T follicular helper cell (primary cell): ENCODE measurements at regions not wholly inside any gene's neighbourhood (a gene's known extent, or its start where the extent isn't known, plus 50 kb on each side); places are given as distances from the start of the nearest gene placed in this dataset.

Experiments used
- DNase-seq: peaks from one replicate; pipeline ENCODE4 v3.0.0-alpha.2; 2020; ENCODE audit warnings: low read depth

DNA sequence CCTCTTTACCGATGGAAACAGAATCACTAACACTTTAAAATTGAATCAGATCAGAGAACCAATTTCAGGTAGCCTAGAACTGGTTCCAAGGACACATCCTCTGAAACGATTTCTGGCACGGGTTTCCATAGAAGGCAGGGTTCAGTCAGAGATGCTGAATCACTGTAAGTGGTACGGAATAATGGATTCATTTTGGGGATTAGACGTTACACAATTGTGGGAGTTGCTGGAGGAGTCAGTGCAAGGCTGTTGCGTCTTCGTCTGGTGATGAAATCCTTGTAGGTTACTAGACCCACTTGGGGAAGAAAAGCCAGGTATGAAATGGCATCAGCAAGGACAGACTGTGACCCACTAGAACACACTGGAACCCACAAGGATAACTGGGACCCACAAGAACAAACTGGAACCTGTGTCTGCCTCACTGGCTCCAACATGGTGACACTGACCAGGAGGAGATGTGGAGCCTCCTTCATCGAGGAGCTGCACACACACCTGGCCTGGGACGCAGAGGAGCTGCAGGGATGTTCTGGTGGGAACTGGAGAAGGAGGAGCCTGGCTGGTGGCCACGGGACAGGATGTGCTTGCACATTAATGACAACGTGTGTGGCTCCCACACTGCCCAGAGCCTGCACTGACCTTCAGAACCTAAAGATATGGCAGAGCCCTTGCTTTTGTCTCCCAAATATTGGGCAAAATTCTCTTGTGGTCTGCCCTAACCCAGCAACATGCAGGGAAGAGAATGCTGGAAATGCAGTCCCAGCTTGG lies 105.1 kb downstream of the TRAPPC11 start:
- no peak for DNase-seq

- DNase-seq, result no peak
These were observed 106.3 kb downstream of the TRAPPC11 start for GRCh38 chr4:183765251-183765911.

DNA sequence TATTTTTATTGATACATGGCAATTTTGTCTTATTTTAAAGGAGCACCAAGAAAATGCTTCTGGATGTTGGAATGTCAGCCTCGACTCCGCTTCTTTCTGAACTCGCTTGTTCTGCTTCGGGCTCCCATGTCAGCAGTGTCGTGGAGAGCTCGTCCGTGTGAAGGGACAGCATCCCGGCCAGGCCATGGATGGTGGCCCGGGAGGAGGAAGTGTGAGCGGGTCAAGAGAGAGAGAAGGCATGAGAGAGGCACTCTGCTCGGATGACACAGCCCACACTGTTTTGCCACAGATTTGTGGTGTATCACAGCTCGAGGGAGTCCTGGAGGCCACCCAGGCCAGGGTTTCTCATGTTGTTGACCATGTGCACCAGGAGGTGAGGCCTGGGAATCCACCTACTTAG lies 107.0 kb downstream of the TRAPPC11 start:
- DNase-seq, result no peak

DNA sequence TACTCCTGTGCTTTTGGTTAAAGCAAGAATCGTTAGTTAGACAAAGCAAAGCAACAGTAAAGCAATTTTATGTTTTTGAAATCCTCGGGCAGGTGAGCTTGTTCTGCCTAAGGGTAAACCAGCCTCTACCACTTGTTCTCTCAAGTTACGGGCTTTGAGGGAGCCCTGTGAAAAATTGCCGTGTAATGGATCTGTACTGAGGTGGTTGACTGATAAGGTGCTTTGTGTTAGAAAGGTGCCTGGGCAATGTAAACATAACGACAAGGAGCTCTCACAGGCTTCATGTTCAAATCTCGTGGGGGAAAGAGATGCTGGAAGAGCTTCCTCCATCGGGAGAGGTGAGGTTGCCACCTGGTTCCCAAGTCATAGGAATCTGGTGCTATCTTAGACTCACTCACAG lies 111.8 kb downstream of the TRAPPC11 start:
- no peak for DNase-seq

DNA sequence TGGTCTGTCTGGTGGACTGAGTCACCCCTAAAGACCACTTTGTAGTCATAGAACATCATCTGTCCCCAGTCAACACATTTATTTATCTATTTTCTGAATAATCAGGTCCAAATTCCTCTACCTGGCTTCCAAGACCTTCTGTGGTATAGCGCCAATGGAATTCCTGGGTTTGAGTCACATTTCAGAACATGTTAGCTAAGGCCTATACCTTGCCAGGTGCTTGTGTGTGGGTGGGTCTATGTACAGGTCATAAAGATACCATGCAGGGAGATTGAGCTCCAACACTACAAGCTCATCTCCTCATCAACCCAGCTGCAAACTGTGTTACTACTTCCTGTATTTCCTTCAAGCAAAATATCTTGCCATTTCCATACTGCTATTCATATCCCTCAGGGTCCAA lies 113.3 kb downstream of the TRAPPC11 start:
- DNase-seq, result no peak

GRCh38 chr4:183773790-183774189 lies 114.7 kb downstream of the TRAPPC11 start:
- no peak for DNase-seq

DNA sequence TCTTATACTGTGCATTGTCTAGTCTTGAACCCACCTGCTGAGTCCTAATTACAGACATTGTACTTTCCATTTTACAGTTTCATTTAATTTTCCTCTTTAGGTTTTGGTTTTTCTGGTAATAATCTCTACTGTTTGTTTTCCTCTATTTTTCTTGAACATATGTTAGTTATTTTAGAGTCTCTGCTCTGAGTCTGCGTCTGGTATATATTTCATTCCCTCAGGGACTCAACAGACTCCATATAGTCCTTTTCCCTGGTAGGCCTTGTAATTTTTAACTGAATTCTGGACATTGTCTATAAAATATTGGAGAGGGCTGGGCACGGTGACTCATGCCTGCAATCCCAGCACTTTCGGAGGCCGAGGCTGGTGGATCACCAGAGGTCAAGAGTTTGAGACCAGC lies 121.8 kb upstream of the STOX2 start:
- no peak for DNase-seq

GRCh38 chr4:183783991-183784553 lies 121.0 kb upstream of the STOX2 start:
- DNase-seq, result no peak

GRCh38 chr4:183788308-183788905 lies 116.7 kb upstream of the STOX2 start:
- no peak for DNase-seq

- DNase-seq, result no peak
These were observed 115.5 kb upstream of the STOX2 start for GRCh38 chr4:183789657-183790056.

GRCh38 chr4:183790661-183791060 lies 114.4 kb upstream of the STOX2 start:
- no peak for DNase-seq

GRCh38 chr4:183797011-183797444 lies 108.1 kb upstream of the STOX2 start:
- no peak for DNase-seq

GRCh38 chr4:183797445-183798300 lies 107.4 kb upstream of the STOX2 start:
- DNase-seq, result no peak

DNA sequence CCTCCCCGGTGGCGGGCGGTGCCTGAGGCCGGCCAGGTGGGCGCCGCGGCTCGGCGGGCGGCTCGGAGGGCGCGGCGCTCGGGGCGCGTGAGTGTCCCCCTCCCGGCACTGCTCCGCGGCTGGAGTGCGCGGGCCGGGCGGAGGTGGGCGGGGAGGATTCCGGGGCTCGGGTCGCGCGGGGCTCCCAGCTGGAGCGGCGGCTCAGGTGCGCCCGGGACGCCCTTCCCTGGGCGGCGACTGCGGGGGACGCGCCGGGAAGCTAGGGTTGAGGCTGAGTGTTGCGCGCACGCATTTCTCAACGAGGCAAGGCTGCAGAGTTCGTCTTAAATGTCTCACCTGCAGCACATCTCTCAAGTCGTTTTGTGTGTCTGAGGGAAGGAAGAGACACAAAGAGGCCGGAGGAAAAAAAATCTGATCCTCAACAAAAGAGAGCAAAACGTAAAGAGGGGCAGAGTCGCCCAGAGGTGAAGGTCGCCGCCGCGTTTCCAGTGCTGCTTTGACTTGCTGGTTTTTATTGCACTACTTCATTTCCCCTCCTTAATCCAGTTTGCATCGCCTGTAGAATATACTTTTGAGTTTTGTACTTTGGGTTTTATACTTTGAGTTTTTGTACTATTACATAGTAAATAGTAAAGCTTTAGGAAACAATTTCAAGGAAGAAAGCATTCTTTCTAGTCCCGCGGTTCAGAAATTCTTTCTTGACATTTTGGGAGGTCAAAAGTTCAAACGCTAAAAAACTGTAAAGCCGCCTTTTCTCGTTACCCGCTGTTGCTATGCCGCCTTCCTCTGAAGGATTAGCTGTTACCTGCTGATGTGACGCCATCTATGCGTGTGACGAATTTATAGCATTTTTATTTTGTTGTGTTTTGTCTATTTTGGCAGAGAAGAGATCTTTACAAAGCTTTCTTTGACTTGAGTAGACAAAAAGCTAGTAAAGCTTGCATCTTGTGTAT lies 106.5 kb upstream of the STOX2 start:
- no peak for DNase-seq

DNA sequence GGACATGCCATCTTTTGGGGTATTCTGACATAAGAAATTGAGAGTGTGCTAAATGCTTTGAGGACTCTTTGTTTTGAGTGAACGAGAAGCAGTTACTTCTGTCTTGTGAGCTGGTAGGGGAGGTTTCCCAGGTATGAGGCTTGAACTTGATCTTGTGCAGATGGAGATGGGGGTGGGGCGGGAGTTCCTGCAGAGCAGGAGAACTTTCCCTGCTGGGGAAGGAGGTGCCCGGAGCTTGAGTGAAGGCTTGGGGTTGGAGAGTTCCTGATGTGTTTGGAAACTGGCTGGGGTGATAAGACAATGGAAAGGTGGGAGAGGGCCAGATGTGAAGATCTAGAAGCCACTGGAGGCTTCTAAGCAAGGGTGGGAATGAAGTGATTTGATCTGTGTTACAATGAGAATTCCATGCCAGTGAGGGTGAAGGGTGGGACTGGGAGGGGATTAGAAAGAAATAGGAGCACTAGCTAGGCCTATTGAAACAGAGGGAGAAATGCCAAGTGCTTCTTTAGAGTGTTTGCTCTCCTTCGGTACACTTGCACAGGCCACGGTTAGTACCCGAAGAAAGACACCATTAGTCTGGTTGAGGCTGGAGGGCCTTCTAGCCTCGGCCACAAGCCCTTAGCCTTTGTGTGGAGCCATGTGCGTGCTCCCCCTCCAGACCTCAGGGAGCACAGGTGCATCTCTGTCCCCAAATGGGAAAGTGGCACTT lies 103.5 kb upstream of the STOX2 start:
- no peak for DNase-seq

DNA sequence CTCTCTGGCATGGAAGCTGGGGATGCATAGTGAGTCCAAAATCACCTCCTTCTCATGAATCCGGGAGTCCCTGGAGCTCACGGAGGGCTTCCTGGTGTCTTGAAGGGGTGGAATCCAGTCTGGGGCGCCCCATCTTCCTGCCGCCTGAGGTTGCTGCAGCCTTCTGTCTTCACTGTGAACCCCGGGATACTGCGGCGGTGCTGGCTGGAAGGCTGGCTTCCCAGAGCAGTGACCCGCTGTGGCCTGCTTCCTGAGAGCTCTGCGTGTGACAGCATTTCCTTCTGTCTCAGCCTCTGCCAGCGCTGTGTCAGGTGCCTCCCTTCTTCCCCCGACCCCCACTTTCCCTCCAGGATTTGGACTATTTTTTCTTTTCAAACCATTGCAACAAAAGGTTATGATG lies 98.8 kb upstream of the STOX2 start:
- DNase-seq, result no peak

DNA sequence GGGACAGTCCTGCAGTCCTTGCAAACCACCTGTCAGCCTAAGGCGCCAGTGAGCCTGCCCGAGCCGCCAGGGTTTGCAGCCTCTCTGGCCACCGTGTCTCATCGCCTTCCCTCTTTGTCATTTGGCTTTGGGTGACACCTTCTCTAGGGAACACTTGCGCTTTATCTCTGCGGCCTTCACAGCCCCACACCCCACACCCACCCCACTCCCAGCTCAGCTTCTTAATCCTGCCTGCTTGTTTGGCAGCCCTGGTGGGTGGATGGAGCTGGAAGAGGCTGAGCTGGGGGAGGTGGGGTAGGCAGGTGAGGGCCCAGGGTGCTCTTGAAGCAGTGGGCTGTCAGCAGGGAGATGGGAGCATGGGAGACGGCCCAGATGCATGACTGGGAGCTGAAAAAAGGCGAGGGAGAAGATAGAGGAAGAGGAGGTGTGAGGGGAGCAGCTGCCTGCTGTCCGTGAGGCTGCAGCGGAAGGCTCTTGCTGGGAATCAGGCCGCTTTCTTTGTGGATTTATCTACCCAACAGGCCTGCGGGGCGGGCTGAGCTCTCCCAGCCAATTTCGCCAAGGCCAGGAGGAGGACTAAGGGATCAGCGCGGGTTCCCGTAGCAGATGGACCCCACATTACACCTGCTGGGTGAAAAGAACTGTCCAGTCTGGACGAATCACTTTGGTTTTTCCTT lies 97.5 kb upstream of the STOX2 start:
- DNase-seq, result no peak

GRCh38 chr4:183808097-183808456 lies 97.0 kb upstream of the STOX2 start:
- DNase-seq, result no peak

DNA sequence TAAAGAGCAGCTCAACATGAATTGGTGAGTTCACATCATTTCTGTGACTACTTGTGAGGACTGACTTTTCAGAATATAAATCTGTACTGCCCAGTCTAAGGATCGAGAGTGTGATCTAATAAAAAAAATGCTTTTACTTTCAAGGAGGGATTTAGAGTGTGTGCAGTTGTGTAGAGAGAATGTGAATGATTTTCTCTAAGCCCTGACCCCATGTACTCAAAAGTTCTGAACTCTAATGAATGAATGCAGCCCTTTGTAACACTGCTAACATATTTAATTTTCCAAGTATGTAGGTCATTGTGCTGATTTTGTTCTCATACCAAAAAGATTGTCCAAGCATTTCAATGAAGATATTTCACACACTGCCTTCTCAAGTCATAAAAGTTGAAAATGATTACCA lies 92.5 kb upstream of the STOX2 start:
- no peak for DNase-seq

DNA sequence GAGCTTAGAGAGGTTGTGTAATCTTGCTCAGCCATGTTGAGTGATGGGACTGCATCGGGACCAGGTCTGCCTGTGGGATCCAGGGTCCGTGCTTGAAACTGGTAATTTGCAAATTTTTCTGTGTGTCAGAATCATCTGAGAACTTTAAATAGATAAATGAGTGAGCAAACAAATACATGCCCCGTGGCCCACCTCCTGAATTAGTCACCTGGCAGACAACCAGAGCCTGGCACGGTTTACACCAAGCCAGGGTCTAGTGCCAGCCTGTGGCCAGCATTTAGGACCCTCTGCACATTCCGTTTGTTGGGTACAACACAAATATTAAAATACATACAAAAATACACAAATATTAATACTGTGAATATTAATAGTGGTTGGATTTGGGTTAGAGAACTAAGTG lies 90.6 kb upstream of the STOX2 start:
- no peak for DNase-seq
